MM.1S (cell line): ENCODE measurements at regions not wholly inside any gene's neighbourhood (a gene's known extent, or its start where the extent isn't known, plus 50 kb on each side); places are given as distances from the start of the nearest gene placed in this dataset.

ENCODE experiments used
- CTCF ChIP-seq: fragments of 300-600 bp; sonication (generic); IDR thresholded peaks from 2 replicates; pipeline ENCODE4 v1.5.1; 2016; ENCODE audit warnings: antibody characterized with exemption, low read length, mixed read lengths
- EZH2 ChIP-seq: fragments of 300-600 bp; sonication (generic); optimal IDR thresholded peaks from 2 replicates; pipeline ENCODE3; 2017; ENCODE audit warnings: low read depth, mild to moderate bottlenecking, antibody characterized with exemption, low read length, mixed read lengths
- EZH2phosphoT487 ChIP-seq: fragments of 300-600 bp; sonication (generic); IDR thresholded peaks from 2 replicates; pipeline ENCODE4 v1.6.1; 2018; ENCODE audit warnings: antibody characterized with exemption, low read length

GRCh38 chr9:99509065-99509745, 287.1 kb downstream of the SEC61B start:
- TF ChIP-seq EZH2, result no peak
- TF ChIP-seq CTCF, result no peak
- no peak for TF ChIP-seq EZH2phosphoT487
